ENCODE measurements at regions not wholly inside any gene's neighbourhood (a gene's known extent, or its start where the extent isn't known, plus 50 kb on each side); places are given as distances from the start of the nearest gene placed in this dataset.
"Not testable (repeated sequence)": the region's sequence is repeated elsewhere in the genome, so short reads cannot be mapped to it uniquely, and the experiment has no call there.

DNA sequence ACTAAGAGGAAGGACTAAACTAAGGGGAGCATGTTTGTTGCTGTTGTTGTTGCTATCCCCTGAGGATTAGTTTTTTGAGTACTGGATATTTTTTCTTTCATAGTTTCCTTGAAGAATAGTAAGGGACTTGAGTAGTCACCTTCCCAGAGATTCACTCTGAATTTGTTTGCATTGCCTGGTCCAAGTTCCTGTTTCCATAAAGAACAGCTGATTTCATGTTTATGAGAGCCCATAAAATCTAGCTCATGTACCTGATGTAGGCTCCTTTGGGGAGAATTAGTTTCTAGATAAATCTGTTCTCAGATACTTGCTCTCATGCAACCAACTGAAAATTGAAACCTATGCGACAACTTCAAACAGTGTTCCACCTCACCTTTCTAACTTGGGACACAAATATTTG, 464.4 kb upstream of the MBL2 start:
- DNase-seq (ENCODE audit: low spot score in 2 of 2) = no peak
- FAIRE-seq = no peak

GRCh38 chr10:53233749-53234148, 461.2 kb upstream of the MBL2 start:
- no peak for DNase-seq (ENCODE audit: low spot score in 2 of 2)
- FAIRE-seq = no peak

DNA sequence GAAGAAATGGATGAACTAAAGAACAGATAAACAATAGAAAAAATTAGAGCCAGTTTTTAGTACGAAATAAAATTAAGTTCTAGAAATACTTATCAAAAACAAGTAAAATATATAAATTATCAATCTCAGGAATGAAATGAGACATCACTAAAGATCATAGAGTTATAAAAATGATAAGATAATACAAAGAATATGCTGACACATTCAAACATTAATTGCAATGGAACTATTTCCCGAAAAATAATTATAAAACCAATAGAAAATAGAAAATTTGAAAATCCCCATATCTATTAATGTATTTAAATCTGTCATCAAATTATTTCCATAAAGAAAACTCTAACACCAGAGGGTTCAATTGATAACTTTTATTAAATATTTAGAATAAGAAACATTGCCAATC, 458.1 kb upstream of the MBL2 start:
- FAIRE-seq = peak; percentile 65
- no peak for DNase-seq (ENCODE audit: low spot score in 2 of 2)

GRCh38 chr10:53223851-53224250, 451.3 kb upstream of the MBL2 start:
- DNase-seq (ENCODE audit: low spot score in 2 of 2) (no peak), FAIRE-seq (no peak)

DNA sequence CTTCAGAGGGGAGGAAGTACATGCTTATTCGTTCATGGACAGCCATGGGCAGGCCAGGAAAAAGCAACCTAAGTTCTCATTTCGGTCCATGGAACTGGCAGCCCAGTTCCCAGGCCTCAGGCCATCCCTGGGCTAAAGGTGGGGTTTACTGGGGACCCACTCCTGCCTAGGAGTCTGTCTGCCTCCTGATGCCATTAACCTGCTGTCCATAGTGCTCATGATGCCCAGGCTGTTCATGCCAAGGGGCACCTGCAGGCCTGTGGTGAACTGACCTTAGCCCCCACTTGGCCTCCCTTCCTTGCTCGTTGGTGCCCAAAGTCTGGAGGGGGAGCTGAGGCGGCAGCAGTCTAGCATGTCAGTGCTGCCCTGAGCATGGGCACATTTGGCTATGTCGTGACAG, 450.2 kb upstream of the MBL2 start:
- DNase-seq (ENCODE audit: low spot score in 2 of 2) (no peak), FAIRE-seq (no peak)

DNA sequence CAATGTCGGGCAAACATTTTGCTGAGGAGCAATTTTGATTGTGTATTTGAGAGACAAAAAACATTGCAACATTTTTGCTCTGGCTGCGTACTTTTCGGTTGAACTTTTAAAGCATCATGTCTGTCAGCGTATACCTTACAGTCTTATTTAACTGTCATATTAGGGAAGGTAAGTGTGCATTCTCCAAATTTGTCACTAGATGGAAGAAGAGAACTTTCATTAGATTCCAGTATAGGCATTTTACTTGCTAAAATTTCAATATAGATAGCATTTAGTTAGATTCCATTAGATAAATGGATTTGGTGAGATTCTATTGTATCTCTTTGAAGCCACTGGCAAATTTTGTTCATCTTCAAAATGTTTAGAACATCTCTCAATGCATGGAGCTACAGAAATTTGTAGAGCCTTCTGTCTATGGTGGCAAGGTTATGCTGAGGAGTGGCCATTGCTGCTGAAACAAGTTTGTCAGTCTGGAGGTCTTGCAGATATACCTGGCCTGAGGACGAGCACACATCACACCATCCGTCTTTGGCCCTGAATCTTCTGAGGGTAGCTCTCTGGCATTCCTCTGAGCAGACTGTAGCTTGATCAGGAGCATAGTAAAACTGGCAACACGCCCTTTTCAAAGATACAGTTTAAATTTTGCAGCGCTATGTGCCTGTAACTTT, 437.5 kb upstream of the MBL2 start:
- DNase-seq (ENCODE audit: low spot score in 2 of 2) = peak in 1 of 2 donors; percentile 7

GRCh38 chr10:53183733-53184132, 411.1 kb upstream of the MBL2 start:
- DNase-seq (ENCODE audit: low spot score in 2 of 2) = no peak
- FAIRE-seq = peak; percentile 49

More for the DNA sequence above, 437.5 kb upstream of the MBL2 start:
- no peak for FAIRE-seq

DNA sequence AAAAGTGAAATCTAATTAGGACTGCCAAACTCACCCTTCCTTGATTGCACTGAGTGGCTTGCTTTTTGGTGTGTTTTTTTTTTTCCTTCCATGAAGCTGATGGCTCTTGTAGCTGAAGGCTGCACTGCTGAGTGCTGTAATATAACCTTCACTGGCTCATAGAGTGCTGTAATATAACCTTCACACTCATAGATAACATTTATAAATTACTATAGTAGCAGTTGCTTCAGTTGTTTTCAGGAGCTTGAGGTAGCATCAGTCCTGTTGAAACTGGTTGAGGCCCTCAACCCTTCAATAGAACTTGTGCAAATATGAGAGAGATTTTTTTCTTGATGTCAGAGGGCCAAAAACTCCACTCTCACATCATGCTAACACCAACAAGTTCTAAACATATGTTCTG, 404.9 kb upstream of the MBL2 start:
- FAIRE-seq (no peak), DNase-seq (ENCODE audit: low spot score in 2 of 2) (no peak)

GRCh38 chr10:53166325-53166724, 393.7 kb upstream of the MBL2 start:
- no peak for FAIRE-seq

DNA sequence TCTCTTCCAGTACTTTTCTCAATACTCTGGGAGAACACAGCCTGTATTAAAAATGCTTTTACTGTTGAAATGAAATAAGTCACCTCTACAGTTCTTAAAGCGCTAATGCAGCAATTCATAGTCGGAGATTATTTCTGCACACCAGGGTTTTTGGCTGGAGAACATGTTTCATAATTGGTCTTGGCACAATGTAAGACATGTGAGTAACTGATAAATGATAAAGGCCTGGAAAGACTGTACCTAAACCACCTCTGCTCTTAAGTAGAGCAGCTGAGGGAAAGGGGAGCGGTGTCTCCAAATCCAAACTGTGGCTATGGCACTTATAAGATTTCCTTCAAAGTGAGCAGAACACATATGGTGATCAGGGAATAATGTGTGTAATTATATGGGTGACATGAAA, 390.3 kb upstream of the MBL2 start:
- DNase-seq (ENCODE audit: low spot score in 2 of 2) (no peak), FAIRE-seq (no peak)

More at GRCh38 chr10:53166325-53166724, 393.7 kb upstream of the MBL2 start:
- no peak for DNase-seq (ENCODE audit: low spot score in 2 of 2)

DNA sequence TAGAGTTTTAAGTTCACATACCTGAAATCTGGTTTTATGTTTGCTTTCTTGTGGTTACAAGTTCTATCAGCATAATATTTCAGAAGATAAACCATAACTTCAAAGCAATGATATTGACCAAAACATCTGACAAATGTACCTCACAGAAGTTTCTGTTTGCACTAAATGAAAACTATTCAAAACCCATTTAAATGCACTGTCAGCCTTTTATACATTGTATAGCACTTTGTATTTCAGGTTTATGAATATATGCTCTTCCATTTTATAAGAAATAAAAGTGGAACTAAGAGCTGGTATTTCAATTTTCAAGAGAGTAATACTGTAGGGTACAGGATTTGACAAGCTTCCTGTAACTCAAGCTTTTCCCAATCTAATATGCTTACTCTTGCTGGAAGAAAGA, 388.6 kb upstream of the MBL2 start:
- DNase-seq (ENCODE audit: low spot score in 2 of 2) = no peak
- no peak for FAIRE-seq

- DNase-seq (ENCODE audit: low spot score in 2 of 2); FAIRE-seq: not testable (repeated sequence)
Measured at GRCh38 chr10:53155674-53156073, 383.1 kb upstream of the MBL2 start.

- DNase-seq (ENCODE audit: low spot score in 2 of 2) (no peak), FAIRE-seq (no peak)
Measured at GRCh38 chr10:53153831-53154230, 381.2 kb upstream of the MBL2 start.

DNA sequence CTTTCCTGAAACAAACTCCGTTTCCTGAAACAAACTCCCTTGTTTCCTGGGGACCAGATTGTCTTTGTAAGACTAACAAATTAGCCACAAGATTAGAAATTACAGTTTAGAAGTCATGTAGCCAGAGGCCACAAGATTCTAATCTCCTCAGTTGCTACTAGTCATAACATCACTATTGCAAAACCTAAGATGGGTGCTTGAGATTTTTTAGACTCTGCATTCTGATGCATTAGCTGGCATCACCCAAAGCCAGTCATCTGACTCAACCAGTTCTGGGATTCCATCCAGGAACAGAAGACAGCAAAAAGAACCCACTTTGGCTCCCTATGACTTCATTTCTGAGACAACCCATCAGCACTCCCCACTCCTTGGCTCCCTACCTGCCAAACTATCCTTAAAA, 367.9 kb upstream of the MBL2 start:
- FAIRE-seq (no peak), DNase-seq (ENCODE audit: low spot score in 2 of 2) (no peak)

GRCh38 chr10:53135897-53136253, 363.3 kb upstream of the MBL2 start:
- no peak for FAIRE-seq
- DNase-seq (ENCODE audit: low spot score in 2 of 2) = no peak

DNA sequence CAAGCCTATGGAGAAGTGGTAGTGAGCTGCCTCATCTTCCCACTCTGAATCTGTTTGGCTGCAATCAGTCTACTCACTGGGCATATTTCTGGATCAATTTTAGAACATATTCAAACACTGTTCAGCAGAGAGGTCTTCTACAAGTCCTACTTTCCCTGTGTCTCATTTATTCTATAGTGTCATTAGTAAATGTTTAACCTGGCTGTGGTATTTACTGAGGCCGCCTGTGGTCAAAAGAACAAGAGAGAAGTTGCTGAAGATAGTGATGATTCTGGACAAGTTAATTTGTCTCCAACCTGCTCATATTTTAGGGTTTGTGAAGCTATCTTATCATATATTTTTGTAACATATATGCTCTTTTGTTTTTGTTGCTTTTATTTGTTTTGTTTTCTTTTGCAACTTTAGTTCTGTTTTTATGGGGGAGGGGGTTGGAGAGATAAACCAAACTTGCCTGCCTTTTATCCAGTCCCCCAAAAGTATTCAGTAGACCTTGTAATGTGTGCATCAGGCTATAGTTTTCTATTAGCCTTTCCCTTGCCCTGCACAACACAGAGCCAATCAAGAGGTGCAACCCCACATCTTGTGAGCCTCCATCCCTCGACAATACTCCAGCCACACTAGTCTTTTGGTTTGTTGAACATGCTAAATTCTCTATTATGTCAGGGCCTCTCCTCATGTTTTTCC, 362.8 kb upstream of the MBL2 start:
- no peak for DNase-seq (ENCODE audit: low spot score in 2 of 2)
- no peak for FAIRE-seq

GRCh38 chr10:53134050-53134449, 361.5 kb upstream of the MBL2 start:
- DNase-seq (ENCODE audit: low spot score in 2 of 2) (no peak), FAIRE-seq (no peak)

DNA sequence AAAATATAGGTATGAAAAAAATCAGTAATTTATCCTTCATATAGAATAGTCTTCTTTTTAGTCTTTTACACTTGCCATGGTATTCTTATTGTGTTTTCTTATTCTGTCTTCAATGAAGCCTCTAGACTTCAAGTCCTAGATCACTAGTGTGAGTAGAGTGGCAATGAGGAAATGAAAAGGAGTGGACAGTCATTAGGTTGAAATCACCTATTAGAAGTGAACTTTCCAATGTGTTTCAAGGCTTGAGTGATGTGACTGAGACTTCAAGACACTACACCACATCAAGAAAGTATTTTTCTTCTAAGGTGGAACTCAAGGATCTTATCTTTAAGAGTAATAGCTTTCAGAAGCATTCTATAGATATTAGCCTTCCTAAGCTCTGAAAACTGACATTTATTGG, 357.8 kb upstream of the MBL2 start:
- FAIRE-seq = no peak
- DNase-seq (ENCODE audit: low spot score in 2 of 2) = no peak

DNA sequence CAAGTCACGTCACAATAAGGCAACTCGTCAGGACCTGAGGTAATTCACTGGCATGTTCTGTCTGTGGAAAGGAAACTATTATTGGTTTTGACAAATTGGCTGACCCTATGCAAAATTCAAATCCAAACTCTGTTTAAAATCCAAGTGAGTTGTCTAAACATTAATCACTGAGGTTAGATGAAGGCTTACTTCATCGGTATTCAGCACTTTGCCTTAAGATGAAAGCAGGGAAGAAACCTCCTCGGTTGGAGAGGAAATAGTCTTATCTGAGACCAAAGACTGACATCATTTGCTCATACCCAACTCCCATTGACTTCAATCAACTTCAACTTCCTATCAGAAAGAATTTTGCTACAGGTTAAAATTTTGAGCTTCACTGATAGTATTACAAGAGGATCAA, 355.1 kb upstream of the MBL2 start:
- DNase-seq (ENCODE audit: low spot score in 2 of 2) (no peak), FAIRE-seq (no peak)

DNA sequence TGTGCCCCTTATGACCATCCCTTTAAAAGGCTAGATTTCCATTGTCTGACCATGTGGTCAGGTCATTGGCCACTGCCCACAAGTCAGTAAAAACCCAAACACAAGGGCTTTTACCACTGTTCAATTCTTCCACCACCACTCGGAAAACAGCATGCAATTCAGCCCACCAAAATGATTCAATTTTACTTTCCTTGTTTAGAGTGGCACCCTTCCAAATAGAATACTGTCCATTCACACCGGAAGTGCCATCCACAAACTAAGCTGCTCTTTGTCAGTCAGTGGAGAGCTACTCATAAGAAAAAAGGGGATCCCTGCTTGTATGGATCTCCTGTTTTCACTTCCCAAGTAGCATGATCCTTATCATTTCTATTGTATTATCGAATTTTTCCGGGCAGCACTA, 350.7 kb upstream of the MBL2 start:
- DNase-seq (ENCODE audit: low spot score in 2 of 2) (no peak), FAIRE-seq (no peak)

DNA sequence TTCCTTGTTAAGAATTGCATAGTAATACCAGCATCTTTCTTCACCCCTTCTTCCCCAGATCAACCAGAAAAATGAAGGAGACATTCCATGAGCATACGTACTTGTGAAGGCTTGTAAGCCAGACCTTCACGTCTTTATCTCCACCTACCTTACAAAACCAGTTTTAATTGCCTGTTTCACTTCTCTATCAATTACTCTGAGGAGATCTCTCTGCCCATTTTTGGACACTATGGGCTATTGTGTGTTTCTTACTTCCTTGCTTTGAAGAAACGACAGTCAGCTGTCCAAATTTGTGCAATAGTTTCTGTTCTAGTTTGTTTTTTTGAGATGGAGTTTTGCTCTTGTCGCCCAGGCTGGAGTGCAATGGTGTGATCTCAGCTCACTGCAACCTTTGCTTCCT, 349.7 kb upstream of the MBL2 start:
- no peak for DNase-seq (ENCODE audit: low spot score in 2 of 2)
- FAIRE-seq = no peak

GRCh38 chr10:53115660-53116059, 343.1 kb upstream of the MBL2 start:
- FAIRE-seq = no peak
- DNase-seq (ENCODE audit: low spot score in 2 of 2) = no peak

- FAIRE-seq (no peak), DNase-seq (ENCODE audit: low spot score in 2 of 2) (no peak)
Measured at GRCh38 chr10:53111529-53111928, 338.9 kb upstream of the MBL2 start.

All from frontal cortex (tissue), 3 donors.